Glomerular visceral epithelial cell (primary cell): ENCODE measurements at regions not wholly inside any gene's neighbourhood (a gene's known extent, or its start where the extent isn't known, plus 50 kb on each side); places are given as distances from the start of the nearest gene placed in this dataset.
"Not testable (repeated sequence)": the region's sequence is repeated elsewhere in the genome, so short reads cannot be mapped to it uniquely, and the experiment has no call there.

Experiments
- DNase-seq: peaks from one replicate; pipeline ENCODE4 v3.0.0-alpha.2; 2016; ENCODE audit errors: extremely low spot score

DNA sequence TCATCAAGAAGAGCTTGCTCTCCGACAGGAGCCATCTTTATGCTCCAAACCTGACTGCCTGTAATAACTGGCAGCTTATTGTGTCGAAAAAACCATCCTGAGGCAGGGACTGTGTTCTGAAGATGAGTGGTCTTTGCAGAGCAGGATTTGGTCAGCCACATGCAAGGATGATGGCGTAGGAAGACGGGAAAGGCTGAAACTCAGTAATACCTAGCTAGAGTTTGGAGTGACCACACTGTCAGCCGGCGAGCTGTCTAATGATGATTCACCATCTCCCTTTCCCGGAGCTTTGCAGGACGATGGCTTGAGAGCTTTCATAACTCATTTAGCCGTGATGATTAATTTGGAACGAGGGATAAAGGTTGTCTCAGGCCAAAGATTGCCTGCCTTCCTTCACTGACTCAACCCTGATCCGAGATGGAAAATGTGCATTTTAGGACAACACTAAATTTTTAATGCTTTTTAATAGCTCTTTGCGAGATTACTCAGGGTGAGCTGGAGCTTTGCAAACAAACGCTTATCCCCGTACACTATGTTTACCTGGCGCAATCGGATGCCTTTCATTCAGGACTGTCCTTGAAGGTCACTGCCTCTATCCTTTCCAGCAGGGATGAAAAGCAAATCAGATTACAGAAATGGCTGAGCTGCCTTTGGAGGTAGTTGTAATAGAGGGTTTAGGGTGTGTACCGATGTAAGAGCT is 288.5 kb downstream of the ASMT start:
- no peak for DNase-seq

DNA sequence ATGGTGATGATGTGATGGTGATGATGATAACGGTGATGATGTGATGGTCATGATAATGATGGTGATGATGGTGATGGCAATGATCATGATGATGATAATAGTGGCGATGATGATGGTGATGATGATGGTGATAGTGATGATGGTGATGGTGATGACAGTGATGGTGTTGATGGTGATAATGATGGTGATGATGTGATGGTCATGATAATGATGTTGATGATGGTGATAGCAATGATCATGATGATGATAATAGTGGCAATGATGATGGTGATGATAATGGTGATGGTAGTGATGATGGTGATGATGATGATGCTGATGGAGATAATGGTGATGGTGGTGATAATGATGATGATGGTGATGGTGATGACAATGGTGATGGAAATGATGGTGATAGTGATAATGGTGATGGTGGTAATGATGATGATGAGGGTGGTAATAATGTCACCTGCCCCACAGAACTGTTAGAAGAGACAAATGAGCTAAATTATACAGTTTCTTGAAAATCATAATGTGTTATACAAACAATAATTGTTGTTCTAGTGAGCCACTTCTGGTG is 289.9 kb downstream of the ASMT start:
- no peak for DNase-seq

DNA sequence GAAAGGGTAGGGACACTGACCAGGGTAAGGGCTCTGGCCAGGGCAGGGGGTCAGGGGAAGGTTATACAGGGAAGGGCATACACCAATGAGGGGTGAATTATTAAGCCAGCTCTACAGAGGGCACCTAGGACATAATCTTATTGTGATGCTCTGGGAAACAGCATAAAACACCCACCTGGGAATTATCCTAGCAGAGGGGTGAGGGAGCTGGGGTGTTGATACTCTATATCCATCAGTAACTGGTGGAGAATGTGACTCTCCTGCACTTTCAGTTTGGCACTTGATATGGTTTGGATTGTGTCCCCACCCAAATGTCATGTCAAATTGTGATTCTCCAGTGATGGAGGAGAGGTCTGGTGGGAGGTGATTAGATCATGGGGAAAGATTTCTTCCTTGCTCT is 291.2 kb downstream of the ASMT start:
- DNase-seq = no peak

DNA sequence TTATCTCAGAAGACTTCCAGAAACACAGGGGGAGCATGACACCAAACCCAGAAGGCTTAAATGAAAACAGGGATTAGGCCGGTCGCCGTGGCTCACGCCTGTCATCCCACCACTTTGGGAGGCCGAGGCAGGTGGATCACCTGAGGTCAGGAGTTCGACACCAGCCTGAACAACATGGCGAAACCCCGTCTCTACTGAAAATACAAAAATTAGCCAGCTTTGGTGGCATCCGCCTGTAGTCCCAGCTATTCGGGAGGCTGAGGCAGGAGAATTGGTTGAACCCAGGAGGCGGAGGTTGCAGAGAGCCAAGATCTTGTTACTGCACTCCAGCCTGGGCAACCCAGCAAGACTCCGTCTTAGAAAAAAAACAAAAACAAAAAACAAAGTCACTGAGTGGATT is 294.1 kb downstream of the ASMT start:
- DNase-seq = not testable (repeated sequence)

DNA sequence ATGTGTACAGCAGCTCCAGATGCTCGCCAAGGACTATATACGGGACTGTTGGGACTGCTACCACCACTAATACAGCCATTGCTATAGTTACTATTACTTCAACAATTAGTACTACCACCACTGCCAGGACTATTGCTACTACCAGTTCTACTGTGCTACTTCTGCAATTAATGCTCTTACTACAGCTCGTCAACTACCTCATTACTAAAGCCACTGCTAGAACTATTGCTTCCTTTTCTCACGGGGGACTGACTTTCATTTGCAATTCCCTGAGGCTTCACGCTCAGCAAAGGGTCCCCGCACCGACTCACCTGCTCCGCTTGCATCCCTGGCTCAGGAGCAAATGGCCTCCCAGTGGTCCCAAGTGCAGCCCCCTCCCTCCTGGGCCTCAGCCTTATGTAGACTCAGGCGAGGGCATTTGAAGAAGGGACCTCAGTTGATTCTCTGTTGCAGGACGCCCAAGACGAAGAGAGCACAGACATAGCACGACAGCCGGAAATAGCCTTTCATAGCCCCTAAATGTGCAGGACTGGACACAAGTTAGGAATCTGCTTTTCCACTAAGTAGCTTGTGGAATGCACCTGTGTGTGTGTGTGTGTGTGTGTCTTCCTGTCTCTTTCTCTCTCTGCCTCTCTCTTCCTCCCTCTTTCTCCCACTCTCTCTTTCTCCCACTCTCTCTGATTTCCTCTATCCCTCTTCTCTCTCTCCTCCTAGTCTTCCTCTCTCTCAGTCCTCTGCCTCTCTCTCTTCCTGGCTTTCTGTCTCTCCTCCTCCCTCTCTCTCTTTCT is 294.8 kb downstream of the ASMT start:
- no peak for DNase-seq

DNA sequence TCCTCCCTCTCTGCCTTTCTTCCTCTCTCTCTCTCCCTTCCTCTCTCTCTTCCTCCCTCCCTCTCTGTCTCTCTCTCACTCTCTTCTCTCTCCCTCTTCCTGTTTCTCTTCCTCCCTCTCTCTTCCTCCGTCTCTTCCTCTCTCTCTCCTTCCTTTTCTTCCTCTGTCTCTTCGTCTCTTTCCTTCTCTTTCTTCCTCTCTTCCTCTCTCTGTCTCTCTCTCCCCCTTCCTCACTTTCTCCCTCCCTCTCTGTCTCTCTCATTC is 295.3 kb downstream of the ASMT start:
- DNase-seq = no peak

DNA sequence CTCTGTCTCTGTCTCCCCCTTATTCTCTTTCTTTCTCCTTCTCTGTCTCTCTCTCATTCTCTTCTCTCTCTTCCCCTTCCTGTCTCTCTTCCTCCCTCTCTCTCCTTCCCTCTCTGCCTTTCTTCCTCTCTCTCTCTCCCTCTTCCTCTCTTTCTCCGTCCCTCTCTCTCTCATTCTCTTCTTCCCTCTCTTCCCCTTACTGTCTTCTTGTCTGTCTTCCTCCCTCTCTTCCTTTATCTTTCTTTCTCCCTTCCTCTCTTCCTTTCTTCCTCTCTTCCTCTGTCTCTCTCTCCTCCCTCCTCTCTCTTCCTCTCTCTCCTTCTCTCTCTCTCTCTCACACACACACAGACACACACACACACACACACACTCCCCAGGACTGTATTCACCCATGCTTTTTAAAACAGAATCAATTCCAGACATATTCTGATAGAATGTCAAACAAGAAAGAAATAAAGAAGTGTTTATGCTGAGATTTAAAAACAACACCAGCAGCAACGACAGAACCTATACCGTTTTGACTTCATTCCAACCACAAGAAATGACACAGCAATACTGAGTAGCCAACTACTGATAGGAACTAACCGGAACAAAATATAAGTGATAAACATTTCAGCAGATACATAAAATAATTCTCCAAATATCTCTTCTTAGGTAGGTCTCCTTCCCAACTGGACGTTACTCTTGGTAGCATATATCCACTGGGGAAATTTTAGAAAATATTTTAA is 296.7 kb downstream of the ASMT start:
- no peak for DNase-seq

DNA sequence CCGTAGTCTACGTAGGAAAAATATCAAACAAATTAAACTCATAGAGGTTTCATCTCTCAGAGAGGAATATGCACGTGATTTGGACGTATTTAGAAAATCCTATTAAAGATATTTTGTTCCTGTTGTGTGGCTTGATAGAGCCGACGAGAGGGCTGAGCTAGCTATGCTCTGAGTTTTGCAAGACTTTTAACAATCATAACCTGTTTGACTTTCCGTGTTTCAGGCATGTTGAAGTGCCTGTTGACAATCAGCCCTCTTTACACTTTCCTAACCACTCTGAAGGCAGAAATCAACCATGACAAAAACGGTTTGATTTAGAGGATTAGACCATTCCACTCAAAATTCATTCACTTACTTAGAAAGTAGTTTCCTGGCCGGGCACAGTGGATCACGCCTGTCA is 297.3 kb downstream of the ASMT start:
- no peak for DNase-seq

DNA sequence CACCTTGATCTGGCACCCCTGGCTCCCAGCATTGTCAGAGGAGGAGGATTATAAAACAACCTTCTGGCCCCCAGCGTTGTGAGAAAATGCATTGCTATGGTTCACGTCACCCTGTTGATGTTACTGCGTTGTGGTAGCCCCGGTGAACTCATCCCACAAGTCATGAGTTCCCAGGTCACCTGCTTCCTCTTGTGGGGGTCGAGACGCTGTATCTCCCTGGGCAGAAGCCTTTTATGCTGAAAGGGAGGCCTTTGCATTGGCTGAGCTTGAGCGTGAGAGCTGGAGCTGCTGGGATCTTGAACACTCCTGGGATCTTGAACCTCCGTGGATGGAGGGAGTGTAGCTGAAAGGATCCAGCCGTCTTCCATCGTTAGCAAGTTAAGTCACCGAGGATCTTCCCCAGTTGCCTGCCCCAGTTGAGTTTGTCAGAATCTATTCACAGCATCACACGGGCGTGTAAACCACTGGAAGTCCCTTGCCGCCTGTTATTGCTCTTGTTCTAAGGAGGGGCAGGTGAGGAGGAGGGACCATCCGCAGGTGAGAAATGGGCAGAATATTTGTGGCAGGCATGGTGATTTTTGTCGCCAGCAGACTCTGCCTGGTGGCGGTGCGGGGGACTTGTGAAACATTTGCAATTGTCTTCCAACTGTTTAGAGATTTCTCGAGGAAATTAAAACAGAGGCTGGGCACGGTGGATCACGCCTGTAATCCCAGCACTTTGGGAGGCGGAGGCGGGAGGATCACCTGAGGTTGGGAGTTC is 299.9 kb downstream of the ASMT start:
- DNase-seq = no peak

DNA sequence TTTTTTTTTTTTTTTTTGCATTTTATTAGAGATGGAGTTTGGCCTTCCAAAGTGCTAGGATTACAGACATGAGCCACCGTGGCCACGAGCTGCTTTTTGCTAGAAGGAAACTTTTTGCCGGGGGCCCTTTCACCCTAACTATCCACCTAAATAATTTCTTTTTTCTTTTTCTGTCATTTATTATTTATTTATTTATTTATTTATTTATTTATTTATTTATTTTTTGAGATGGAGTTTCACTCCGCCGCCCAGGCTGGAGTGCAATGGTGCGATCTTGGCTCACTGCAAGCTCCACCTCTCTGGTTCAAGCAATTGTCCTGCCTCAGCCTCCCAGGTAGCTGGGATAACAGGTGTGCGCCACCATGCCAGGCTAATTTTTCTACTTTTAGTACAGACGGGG is 303.9 kb downstream of the ASMT start:
- no peak for DNase-seq

DNA sequence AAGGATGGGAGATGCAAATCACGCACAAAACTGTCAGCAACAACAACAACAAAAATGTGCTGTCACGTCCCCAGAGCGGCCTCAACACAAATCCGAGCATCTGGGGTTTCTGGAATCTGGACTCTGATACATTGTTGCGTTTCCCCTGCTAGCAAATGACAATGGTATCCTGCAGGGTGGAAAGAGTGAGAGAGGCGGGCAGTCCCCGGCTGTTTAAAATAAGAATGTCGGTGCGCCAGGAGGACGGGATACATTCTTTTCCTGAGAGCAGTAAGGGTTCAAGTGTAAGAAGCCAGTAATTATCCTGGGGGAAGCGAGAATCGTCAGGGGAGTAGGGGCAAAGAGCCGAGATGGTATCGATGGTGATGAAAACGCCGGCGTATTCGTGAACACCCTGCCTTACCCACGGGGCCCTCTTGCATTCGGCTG is 310.2 kb downstream of the ASMT start:
- DNase-seq = no peak

DNA sequence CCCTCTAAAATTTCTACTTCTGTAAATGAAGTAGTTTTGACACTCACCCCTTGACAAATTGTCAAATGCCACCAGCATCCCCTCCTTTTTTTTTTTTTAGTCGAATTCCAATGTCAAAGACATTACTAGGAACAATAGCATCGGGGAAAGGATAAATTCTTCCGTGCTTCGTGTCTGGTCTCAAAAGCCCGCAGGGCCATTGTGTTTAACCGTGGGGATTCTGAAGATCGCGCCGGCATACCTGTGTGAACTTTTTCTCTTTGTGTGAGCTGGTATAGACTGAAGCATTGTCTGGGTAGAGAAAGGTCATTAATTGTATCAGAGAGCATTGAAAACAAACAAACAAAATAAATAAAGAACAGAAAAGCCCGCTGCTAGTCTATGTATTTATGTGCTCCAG is 313.9 kb downstream of the ASMT start:
- DNase-seq = no peak

DNA sequence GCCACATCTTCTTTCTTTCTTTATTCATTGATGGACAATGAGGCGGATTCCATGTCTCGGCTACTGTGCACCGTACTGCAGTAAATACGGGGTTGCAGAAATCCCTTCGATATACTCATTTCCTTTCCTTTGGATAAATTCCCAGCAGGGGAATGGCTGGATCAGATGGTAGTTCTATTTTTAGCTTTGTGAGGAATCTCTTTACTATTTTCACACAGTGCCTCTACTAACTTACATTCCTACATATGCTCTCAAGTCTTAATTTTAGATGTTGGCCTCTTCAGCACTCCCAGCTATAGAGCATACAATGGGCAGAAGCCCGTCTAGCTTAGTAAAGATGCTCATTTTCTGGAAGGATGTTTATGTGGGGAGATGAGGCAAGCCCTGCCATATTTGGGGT is 317.4 kb downstream of the ASMT start:
- no peak for DNase-seq

DNA sequence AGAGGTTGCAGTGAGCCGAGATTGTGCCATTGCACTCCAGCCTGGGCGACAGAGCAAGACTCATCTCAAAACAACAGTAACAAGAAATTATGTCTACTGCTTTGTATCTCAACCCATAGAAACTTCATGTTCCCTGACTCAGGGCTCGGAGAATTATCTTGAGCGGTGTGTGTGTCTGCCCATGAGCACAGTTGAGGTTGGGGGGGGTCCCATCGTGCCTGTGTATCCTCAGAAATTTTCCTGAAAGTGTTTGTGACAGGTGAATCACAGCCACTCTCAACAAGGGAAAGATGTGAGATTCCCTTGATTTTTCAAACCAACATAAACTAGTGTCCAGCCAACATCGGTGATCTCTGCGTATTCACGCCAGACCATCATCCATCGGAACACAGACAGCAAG is 319.1 kb downstream of the ASMT start:
- DNase-seq = no peak

DNA sequence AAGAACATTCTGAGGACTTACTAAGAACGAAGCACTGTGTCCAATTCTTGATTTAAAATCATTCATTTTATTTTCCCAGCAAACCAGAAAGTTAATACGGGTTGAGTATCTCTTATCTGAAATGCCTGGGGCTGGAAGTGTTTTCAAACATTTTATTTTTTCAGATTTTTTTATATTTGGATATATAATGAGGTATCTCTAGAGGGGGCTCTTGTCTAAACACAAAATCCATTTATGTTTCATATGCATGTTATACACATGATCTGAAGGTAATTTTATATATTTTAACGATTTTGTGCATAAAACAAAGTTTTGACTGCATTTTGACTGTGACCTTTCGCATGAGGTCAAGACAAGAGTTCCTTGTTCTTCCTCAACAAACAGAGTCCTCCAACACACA is 320.9 kb downstream of the ASMT start:
- DNase-seq = no peak

DNA sequence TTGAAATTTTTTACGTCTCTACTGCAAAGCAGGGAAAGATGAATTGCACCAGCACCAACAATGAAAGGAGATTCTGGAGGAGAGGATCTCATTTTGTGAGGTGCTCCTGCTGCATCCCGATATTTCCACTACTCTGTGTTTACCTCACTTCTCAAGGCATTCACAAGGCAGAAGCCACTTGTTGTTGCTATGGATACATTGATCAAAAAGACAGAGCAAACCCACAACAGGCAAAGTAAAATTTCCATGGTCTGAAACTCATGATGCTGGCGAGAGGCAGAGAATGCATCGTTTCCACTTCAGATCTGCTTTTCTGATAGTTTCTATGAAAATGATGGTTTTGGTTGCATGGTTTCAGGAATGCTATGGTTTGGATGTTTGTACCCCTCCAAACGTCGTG is 323.3 kb downstream of the ASMT start:
- no peak for DNase-seq

DNA sequence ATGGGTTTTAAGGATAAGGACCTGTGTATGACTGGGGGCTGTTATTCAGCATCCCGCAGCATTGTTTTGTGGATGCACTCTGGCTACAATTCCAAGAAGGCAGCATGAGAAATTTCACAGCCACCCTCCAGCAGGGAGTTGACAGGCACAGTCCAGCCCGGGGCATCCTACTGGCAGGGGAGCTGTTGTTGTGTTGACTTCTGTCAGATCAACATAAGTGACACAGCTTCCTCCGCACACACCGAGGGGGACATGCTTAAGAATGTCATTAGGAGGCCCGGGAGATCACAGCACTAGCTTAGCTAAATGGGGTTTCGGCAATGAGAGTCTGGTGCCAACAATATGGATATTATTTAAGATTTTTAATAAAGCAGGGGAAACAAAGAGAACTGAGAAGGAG is 326.5 kb downstream of the ASMT start:
- DNase-seq = no peak

DNA sequence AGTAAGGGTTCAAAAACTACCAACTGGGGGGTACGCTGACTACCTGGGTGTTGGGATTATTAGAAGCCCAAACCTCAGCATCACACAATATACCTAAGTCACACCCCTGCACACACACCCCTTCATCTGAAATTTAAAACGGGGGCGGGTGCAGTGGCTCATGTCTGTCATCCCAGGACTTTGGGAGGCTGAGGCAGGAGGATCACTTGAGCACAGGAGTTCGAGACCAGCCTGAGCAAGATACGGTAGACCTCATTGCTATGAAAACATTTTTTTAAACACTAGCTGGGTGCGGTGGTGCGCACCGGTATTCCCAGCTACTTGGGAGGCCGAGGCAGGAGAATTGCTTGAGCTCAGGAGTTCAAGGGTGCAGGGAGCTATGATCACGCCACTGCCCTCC is 331.0 kb downstream of the ASMT start:
- DNase-seq = no peak

DNA sequence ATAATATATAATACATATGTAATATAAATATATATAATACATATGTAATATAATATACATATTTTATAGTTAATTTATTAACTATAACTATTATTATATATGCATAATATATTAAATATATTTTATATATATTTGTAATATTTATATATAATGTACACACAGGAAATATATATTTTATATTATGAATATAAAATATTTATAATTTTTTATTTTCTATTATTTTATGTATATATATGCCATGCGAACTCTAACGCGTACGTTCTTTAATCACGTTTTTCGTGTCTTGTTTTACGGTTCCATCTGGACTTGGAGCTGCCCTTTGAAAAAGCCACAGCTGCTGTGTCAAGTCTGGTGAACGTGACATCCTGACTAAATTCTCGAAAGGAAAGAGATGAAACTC is 332.1 kb downstream of the ASMT start:
- no peak for DNase-seq
